Colonic mucosa (tissue), 4 donors: ENCODE measurements at regions not wholly inside any gene's neighbourhood (a gene's known extent, or its start where the extent isn't known, plus 50 kb on each side); places are given as distances from the start of the nearest gene placed in this dataset.

Source experiments
- DNase-seq: peaks from one replicate; pipeline ENCODE4 v3.0.0-alpha.2; 2020
- H3K27ac ChIP-seq: fragments of 200-600 bp; one replicate; pipeline ENCODE4 v1.8.0; 2021
- H3K27me3 ChIP-seq: fragments of 200-600 bp; one replicate; pipeline ENCODE4 v1.8.0; 2021
- H3K36me3 ChIP-seq: fragments of 200-600 bp; one replicate; pipeline ENCODE4 v1.8.0; 2021
- H3K4me1 ChIP-seq: fragments of 200-600 bp; one replicate; pipeline ENCODE4 v1.8.0; 2021; ENCODE audit warnings: mild to moderate bottlenecking
- H3K4me3 ChIP-seq: fragments of 200-600 bp; one replicate; pipeline ENCODE4 v1.8.0; 2021
- H3K9ac ChIP-seq, 2 donors: one replicate each; pipeline ENCODE4 v1.7.0; 2013; ENCODE audit warnings: control low read depth in 2 of 2, low read depth in 2 of 2, low read length in 2 of 2
- H3K9me3 ChIP-seq: fragments of 200-600 bp; one replicate; pipeline ENCODE4 v1.8.0; 2021
- intact Hi-C: fragments of 100-400 bp; cut with DNase I; formaldehyde crosslinking; loops from one replicate; pipeline ENCODE4 v1.14.1; 2022
- TF ChIP-seq, protein P1 (sequence below): fragments of 200-600 bp; IDR thresholded peaks from one replicate; pipeline ENCODE4 v1.8.0; 2022; ENCODE audit warnings: antibody characterized with exemption, mild to moderate bottlenecking
- donor health status: healthy.
- donor health status: DM: no; HTN: no; CAD: no.
- donor health status: DM: no; HTN: no; CAD: no.

DNA sequence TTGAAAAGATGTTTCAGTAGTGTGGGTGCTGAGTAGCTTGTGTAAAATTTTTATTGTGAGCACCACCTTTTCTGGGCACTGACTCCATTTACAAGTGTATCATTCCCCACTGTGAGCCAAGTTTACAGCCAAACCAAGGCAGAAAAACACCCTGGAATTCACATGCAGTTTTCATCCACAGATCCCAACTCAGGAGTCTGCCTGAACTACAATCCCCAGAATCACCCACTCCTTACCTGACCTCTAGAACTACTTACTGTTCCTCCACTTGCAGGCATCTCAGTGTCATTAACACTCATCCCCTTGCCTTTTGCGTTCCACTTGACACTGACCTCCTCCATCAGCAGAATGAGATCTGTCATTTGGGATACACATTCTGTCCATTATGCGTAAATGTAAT, 2042.6 kb upstream of the CDH6 start:
- no peaks in the 10 kb centered on the region for H3K9me3 ChIP-seq
- TF ChIP-seq, protein P1, sequence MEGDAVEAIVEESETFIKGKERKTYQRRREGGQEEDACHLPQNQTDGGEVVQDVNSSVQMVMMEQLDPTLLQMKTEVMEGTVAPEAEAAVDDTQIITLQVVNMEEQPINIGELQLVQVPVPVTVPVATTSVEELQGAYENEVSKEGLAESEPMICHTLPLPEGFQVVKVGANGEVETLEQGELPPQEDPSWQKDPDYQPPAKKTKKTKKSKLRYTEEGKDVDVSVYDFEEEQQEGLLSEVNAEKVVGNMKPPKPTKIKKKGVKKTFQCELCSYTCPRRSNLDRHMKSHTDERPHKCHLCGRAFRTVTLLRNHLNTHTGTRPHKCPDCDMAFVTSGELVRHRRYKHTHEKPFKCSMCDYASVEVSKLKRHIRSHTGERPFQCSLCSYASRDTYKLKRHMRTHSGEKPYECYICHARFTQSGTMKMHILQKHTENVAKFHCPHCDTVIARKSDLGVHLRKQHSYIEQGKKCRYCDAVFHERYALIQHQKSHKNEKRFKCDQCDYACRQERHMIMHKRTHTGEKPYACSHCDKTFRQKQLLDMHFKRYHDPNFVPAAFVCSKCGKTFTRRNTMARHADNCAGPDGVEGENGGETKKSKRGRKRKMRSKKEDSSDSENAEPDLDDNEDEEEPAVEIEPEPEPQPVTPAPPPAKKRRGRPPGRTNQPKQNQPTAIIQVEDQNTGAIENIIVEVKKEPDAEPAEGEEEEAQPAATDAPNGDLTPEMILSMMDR = no peak
- H3K4me1 ChIP-seq = no peaks in the 10 kb centered on the region
- no peaks in the 10 kb centered on the region for H3K27me3 ChIP-seq
- no peak for DNase-seq
- no peak overlapping the region for H3K27ac ChIP-seq
- no peak overlapping the region for H3K9ac ChIP-seq
- intact Hi-C loops = no loop called here
- no peaks in the 10 kb centered on the region for H3K36me3 ChIP-seq
- no peak overlapping the region for H3K4me3 ChIP-seq

DNA sequence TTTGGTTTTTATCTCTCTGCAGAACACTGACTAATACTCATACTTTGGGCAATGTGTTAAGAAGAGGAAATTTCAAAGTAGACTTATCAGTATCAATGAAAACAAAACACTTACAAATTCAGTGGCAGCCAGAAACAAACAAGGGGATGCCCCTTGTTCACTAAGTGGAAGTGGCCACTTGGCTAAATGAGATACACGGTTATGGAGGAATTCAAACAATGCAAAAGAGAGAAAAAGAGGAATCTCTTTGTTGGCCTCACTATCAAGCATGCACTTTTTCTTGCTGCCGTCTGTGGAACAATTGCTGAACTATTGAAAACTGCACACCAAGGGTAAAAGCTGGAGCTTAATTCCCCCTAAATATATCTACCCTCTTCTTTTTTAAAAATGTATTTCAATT, 2044.9 kb upstream of the CDH6 start:
- DNase-seq = no peak
- H3K27me3 ChIP-seq = no peaks in the 10 kb centered on the region
- H3K36me3 ChIP-seq = no peaks in the 10 kb centered on the region
- no peaks in the 10 kb centered on the region for H3K4me1 ChIP-seq
- intact Hi-C loops = no loop called here
- H3K27ac ChIP-seq = no peak overlapping the region
- no peak overlapping the region for H3K4me3 ChIP-seq
- no peaks in the 10 kb centered on the region for H3K9me3 ChIP-seq
- no peak overlapping the region for H3K9ac ChIP-seq
- TF ChIP-seq, protein P1 = no peak

DNA sequence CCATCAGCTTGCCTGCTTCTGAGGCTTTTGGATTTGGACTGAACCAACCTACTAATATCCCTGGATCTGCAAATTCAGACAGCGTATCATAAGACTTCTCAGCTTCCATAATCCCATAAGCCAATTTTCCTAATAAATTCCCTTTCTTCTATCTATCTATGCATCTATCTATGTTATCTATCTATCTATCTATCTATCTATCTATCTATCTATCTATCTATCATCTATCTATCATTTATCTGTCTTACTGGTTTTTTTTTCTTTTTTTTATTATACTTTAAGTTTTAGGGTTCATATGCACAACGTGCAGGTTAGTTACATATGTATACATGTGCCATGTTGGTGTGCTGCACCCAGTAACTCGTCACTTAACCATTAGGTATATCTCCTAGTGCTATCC, 2045.4 kb upstream of the CDH6 start:
- intact Hi-C loops = no loop called here

DNA sequence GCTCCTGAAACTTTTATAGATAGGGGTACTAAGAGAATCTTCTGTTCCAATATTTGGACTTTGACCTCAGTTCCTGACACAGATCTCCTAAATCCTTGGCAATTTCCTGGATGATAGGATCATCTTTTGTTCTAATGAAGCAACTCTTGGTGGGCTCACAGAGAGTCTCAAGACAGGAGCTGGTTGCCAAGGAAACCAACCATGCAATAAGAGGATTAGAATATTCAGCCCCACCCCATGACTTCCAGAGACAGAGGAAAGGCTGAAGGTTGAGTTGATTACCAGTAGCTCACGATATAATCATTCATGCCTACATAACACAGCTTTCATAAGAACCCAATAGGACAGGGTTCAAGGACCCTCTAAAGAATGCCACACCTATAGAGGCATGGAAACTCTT, 2050.2 kb upstream of the CDH6 start:
- Histone ChIP-seq H3K27ac (no peak overlapping the region), H3K27me3 (no peaks in the 10 kb centered on the region), H3K4me3 (no peak overlapping the region), H3K9ac (no peak overlapping the region), H3K9me3 (no peaks in the 10 kb centered on the region), H3K36me3 (no peaks in the 10 kb centered on the region), H3K4me1 (no peaks in the 10 kb centered on the region)
- DNase-seq = no peak
- intact Hi-C loops = no loop called here
- TF ChIP-seq, protein P1 = no peak

More for the DNA sequence above, 2045.4 kb upstream of the CDH6 start:
- Histone ChIP-seq H3K27me3 (no peaks in the 10 kb centered on the region), H3K27ac (no peak overlapping the region), H3K4me1 (no peaks in the 10 kb centered on the region), H3K4me3 (no peak overlapping the region), H3K9ac (no peak overlapping the region), H3K9me3 (no peaks in the 10 kb centered on the region), H3K36me3 (no peaks in the 10 kb centered on the region)
- DNase-seq = no peak
- TF ChIP-seq, protein P1 = no peak

DNA sequence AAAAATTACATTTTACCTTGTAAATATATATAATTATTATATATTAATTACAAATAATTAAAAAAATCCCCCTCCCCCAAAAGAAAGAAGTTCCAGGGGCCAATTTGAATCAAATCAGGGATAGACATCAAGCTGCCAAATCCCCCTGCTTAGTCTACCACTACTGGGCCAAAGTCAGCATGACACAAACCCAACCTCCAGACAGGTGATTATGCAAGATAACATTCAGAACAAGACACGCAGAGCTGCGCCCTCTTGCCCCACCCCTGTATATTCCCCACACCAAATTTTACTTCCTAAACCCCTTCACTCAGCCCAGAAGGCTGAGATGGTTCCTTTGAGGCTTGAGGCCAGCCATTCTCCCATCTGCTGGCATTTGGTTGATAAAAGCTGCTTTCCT, 2059.1 kb upstream of the CDH6 start:
- Histone ChIP-seq H3K4me1 (no peaks in the 10 kb centered on the region), H3K9me3 (no peaks in the 10 kb centered on the region), H3K9ac (no peak overlapping the region), H3K4me3 (no peak overlapping the region), H3K27me3 (no peaks in the 10 kb centered on the region), H3K36me3 (no peaks in the 10 kb centered on the region), H3K27ac (no peak overlapping the region)
- no peak for DNase-seq
- TF ChIP-seq, protein P1 = no peak
- intact Hi-C loops = no loop called here

DNA sequence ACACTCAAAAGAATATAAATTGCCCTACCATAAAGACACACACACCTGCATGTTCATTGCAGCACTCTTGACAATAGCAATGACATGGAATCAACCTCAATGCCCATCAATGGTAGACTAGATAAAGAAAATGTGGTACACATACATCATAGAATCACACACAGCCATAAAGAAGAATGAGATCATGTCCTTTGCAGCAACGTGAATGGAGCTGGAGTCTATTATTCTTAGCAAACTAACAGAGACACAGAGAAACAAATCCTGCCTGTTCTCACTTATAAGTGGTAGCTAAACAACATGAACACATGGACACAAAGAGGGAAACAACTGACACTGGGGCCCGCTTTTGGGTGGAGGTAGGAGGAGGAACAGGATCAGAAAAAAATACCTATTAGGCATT, 2062.2 kb upstream of the CDH6 start:
- no peak overlapping the region for H3K27ac ChIP-seq
- TF ChIP-seq, protein P1 = no peak
- no peak for DNase-seq
- H3K9me3 ChIP-seq = no peaks in the 10 kb centered on the region
- H3K4me3 ChIP-seq = no peak overlapping the region
- H3K9ac ChIP-seq = no peak overlapping the region
- no peaks in the 10 kb centered on the region for H3K4me1 ChIP-seq
- intact Hi-C loops = no loop called here
- H3K36me3 ChIP-seq = no peaks in the 10 kb centered on the region
- no peaks in the 10 kb centered on the region for H3K27me3 ChIP-seq
